ENCODE measurements at regions not wholly inside any gene's neighbourhood (a gene's known extent, or its start where the extent isn't known, plus 50 kb on each side); places are given as distances from the start of the nearest gene placed in this dataset.

DNA sequence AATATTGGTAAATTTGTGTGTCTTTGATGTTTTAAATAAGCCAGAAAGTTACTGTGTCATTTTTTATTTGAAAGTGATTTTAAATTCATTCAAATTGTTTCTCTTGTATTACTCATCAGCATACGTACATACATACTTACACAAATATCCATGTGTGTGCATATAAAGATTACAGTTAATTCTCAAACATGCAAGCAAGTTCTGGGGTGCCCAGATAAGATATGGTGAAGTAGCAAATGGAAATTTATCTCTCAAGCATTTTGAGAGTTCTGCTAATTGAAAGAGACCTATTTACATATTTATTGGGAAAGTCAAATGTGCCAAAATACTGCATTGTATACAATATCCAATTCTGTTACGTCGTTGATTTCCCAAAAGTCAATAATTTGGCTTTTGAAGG, 1024.0 kb upstream of the CNTN5 start:
- TF ChIP-seq, protein P1, sequence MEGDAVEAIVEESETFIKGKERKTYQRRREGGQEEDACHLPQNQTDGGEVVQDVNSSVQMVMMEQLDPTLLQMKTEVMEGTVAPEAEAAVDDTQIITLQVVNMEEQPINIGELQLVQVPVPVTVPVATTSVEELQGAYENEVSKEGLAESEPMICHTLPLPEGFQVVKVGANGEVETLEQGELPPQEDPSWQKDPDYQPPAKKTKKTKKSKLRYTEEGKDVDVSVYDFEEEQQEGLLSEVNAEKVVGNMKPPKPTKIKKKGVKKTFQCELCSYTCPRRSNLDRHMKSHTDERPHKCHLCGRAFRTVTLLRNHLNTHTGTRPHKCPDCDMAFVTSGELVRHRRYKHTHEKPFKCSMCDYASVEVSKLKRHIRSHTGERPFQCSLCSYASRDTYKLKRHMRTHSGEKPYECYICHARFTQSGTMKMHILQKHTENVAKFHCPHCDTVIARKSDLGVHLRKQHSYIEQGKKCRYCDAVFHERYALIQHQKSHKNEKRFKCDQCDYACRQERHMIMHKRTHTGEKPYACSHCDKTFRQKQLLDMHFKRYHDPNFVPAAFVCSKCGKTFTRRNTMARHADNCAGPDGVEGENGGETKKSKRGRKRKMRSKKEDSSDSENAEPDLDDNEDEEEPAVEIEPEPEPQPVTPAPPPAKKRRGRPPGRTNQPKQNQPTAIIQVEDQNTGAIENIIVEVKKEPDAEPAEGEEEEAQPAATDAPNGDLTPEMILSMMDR (conservative IDR thresholded peaks at IDR 0.05; ENCODE audit: low read depth, low read length): no peak
- TF ChIP-seq EZH2 (IDR thresholded peaks at IDR 0.05; ENCODE audit: low read length, unreplicated experiment): no peak
